ENCODE measurements at regions not wholly inside any gene's neighbourhood (a gene's known extent, or its start where the extent isn't known, plus 50 kb on each side); places are given as distances from the start of the nearest gene placed in this dataset.

DNA sequence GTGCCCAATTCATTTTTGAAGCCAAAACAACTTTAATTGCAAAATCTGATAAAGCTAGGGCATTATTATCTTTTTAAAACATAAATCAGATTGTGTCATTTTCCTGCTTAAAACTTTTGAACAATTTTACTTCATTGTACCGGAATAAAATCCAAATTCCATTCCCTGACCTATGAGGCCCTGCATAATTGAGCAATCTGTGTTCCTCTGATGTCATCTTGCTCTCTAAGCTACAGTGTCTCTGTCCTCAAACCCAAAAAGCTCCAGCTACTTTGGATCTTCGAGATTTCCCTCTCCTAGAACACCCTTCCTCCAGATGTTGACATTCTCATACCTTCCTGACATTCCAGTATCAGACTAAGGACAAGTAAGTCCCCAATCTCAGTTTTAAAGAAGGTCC lies 395.9 kb downstream of the LRATD1 start:
- no peaks in the 10 kb centered on the region for H3K4me1 ChIP-seq (ENCODE audit: insufficient read depth, low read length, severe bottlenecking)
- no peaks in the 10 kb centered on the region for H3K27me3 ChIP-seq (ENCODE audit: insufficient read depth, low read length)
- H3K36me3 ChIP-seq (ENCODE audit: insufficient read depth, low read length) = no peaks in the 10 kb centered on the region
- H3K4me2 ChIP-seq (ENCODE audit: low read length) = no peak overlapping the region
- no peaks in the 10 kb centered on the region for H3K79me2 ChIP-seq (ENCODE audit: insufficient read depth, low read length)
- no peak for TF ChIP-seq CTCF (IDR thresholded peaks at IDR 0.05; ENCODE audit: low read length)
- no peak for TF ChIP-seq EZH2 (IDR thresholded peaks at IDR 0.05; ENCODE audit: borderline replicate concordance, low read length)
- H3K9ac ChIP-seq (ENCODE audit: low read length) = no peak overlapping the region
- no peaks in the 10 kb centered on the region for H3K9me3 ChIP-seq (ENCODE audit: low read length)
- H3K9me2 ChIP-seq (ENCODE audit: low read depth, low read length) = no peaks in the 10 kb centered on the region
- no peak overlapping the region for H3K27ac ChIP-seq (ENCODE audit: low read depth, low read length, poor library complexity, severe bottlenecking)
- no peak overlapping the region for H2AFZ ChIP-seq (ENCODE audit: low read length)
- H3K4me3 ChIP-seq (ENCODE audit: low read depth, low read length, poor library complexity, severe bottlenecking) = no peak overlapping the region
- H4K20me1 ChIP-seq (ENCODE audit: insufficient read depth, low read length) = no peaks in the 10 kb centered on the region
- H3F3A ChIP-seq (ENCODE audit: insufficient read depth, low read length) = no peaks in the 10 kb centered on the region

GRCh38 chr2:15031745-15032240 lies 399.3 kb downstream of the LRATD1 start:
- Histone ChIP-seq H3K36me3 (ENCODE audit: insufficient read depth, low read length) (no peaks in the 10 kb centered on the region), H2AFZ (ENCODE audit: low read length) (no peak overlapping the region), H4K20me1 (ENCODE audit: insufficient read depth, low read length) (no peaks in the 10 kb centered on the region), H3K4me2 (ENCODE audit: low read length) (no peak overlapping the region), H3K9me3 (ENCODE audit: low read length) (no peaks in the 10 kb centered on the region), H3K9me2 (ENCODE audit: low read depth, low read length) (no peaks in the 10 kb centered on the region), H3K9ac (ENCODE audit: low read length) (no peak overlapping the region), H3K79me2 (ENCODE audit: insufficient read depth, low read length) (no peaks in the 10 kb centered on the region), H3K4me1 (ENCODE audit: insufficient read depth, low read length, severe bottlenecking) (no peaks in the 10 kb centered on the region), H3F3A (ENCODE audit: insufficient read depth, low read length) (no peaks in the 10 kb centered on the region), H3K27me3 (ENCODE audit: insufficient read depth, low read length) (no peaks in the 10 kb centered on the region), H3K27ac (ENCODE audit: low read depth, low read length, poor library complexity, severe bottlenecking) (no peak overlapping the region), H3K4me3 (ENCODE audit: low read depth, low read length, poor library complexity, severe bottlenecking) (no peak overlapping the region)
- TF ChIP-seq EZH2 (IDR thresholded peaks at IDR 0.05; ENCODE audit: borderline replicate concordance, low read length) (no peak), CTCF (IDR thresholded peaks at IDR 0.05; ENCODE audit: low read length) (peak; percentile 12; the same call in 1 of the 2 replicates)

- H3K27me3 ChIP-seq (ENCODE audit: insufficient read depth, low read length) = no peaks in the 10 kb centered on the region
- TF ChIP-seq CTCF (IDR thresholded peaks at IDR 0.05; ENCODE audit: low read length) = no peak
- TF ChIP-seq EZH2 (IDR thresholded peaks at IDR 0.05; ENCODE audit: borderline replicate concordance, low read length) = no peak
Observed at GRCh38 chr2:15034246-15034645, 401.7 kb downstream of the LRATD1 start.

More at GRCh38 chr2:15034246-15034645, 401.7 kb downstream of the LRATD1 start:
- H3F3A ChIP-seq (ENCODE audit: insufficient read depth, low read length) = no peaks in the 10 kb centered on the region
- H3K27ac ChIP-seq (ENCODE audit: low read depth, low read length, poor library complexity, severe bottlenecking) = no peak overlapping the region
- no peaks in the 10 kb centered on the region for H3K36me3 ChIP-seq (ENCODE audit: insufficient read depth, low read length)
- H3K9me2 ChIP-seq (ENCODE audit: low read depth, low read length) = no peaks in the 10 kb centered on the region
- H4K20me1 ChIP-seq (ENCODE audit: insufficient read depth, low read length) = no peaks in the 10 kb centered on the region
- H3K4me1 ChIP-seq (ENCODE audit: insufficient read depth, low read length, severe bottlenecking) = no peaks in the 10 kb centered on the region
- no peak overlapping the region for H2AFZ ChIP-seq (ENCODE audit: low read length)
- no peaks in the 10 kb centered on the region for H3K9me3 ChIP-seq (ENCODE audit: low read length)
- H3K4me3 ChIP-seq (ENCODE audit: low read depth, low read length, poor library complexity, severe bottlenecking) = no peak overlapping the region
- H3K9ac ChIP-seq (ENCODE audit: low read length) = no peak overlapping the region
- H3K79me2 ChIP-seq (ENCODE audit: insufficient read depth, low read length) = no peaks in the 10 kb centered on the region
- H3K4me2 ChIP-seq (ENCODE audit: low read length) = no peak overlapping the region

All from OCI-LY1 (cell line).